ENCODE measurements at regions not wholly inside any gene's neighbourhood (a gene's known extent, or its start where the extent isn't known, plus 50 kb on each side); places are given as distances from the start of the nearest gene placed in this dataset.
"Not testable (repeated sequence)": the region's sequence is repeated elsewhere in the genome, so short reads cannot be mapped to it uniquely, and the experiment has no call there.

DNA sequence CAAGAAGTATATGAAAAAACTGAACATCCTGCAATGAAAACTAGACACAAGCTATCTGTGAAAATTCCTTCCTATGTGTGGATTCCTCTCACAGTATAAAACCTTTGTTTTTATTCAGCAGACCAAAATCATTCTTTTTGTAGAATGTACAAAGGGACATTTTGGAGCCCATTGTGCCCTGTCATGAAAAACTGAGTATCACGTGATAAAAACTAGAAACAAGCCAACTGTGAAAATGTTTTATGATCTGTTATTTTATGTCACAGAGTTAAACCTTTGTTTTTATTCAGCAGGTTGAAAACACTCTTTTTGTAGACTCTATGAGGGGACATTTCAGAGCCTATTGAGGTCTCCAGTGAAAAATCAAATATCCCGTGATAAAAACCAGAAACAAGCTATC is 1667.9 kb upstream of the DEFB115 start:
- not testable (repeated sequence) for H3K4me1 Mint-ChIP-seq (ENCODE audit: low read depth, unreplicated experiment); DNase-seq; H3K27ac Mint-ChIP-seq (ENCODE audit: unreplicated experiment); H3K9me3 Mint-ChIP-seq (ENCODE audit: unreplicated experiment); H3K27me3 Mint-ChIP-seq (ENCODE audit: unreplicated experiment); H3K36me3 Mint-ChIP-seq (ENCODE audit: unreplicated experiment); H3K4me3 Mint-ChIP-seq (ENCODE audit: unreplicated experiment)

DNA sequence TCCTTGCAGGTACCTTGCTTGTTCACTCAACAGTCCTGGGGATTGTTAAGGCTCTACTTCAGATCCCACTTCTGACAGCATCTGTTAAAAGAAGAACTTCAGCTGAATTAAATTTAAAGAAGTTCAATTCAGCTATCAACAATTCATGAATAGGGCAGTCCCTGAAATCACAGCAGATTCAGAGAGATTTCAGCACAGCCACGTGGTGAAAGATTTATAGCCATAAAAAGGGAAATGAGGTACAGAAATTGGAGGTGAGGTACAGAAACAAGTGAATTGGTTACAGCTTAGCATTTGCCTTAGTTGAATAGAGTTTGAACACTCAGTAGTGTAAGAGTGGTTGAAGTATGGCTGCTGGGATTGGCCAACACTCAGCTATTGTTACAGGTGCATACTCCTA is 1653.3 kb upstream of the DEFB115 start:
- not testable (repeated sequence) for DNase-seq; H3K4me1 Mint-ChIP-seq (ENCODE audit: low read depth, unreplicated experiment); H3K9me3 Mint-ChIP-seq (ENCODE audit: unreplicated experiment); H3K4me3 Mint-ChIP-seq (ENCODE audit: unreplicated experiment); H3K27me3 Mint-ChIP-seq (ENCODE audit: unreplicated experiment); H3K27ac Mint-ChIP-seq (ENCODE audit: unreplicated experiment); H3K36me3 Mint-ChIP-seq (ENCODE audit: unreplicated experiment)

DNA sequence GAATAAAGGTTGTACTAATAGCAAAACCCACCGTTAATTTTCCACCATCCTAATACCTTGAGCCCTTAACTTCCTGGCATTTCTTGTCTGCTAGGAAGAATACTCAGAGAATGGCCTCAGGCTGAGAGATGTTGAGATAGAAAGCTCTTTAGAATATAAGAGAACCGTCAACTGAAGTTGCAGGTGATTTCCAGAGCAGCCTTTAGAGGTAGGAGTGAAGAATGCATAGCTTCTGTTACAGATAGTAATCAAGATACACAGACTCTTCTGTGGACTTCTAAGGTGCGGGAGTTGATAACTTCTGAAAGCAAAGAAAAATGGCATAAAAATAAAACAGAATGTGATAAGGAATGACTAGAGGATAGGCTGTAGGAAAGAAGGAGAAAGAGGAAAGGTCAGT is 1651.3 kb upstream of the DEFB115 start:
- not testable (repeated sequence) for H3K4me1 Mint-ChIP-seq (ENCODE audit: low read depth, unreplicated experiment); DNase-seq; H3K27ac Mint-ChIP-seq (ENCODE audit: unreplicated experiment); H3K27me3 Mint-ChIP-seq (ENCODE audit: unreplicated experiment); H3K4me3 Mint-ChIP-seq (ENCODE audit: unreplicated experiment); H3K36me3 Mint-ChIP-seq (ENCODE audit: unreplicated experiment); H3K9me3 Mint-ChIP-seq (ENCODE audit: unreplicated experiment)

- not testable (repeated sequence) for H3K27me3 Mint-ChIP-seq (ENCODE audit: unreplicated experiment); DNase-seq; H3K4me3 Mint-ChIP-seq (ENCODE audit: unreplicated experiment); H3K4me1 Mint-ChIP-seq (ENCODE audit: low read depth, unreplicated experiment); H3K27ac Mint-ChIP-seq (ENCODE audit: unreplicated experiment); H3K36me3 Mint-ChIP-seq (ENCODE audit: unreplicated experiment)
- peaks cover 10% of the 10 kb centered on the region for H3K9me3 Mint-ChIP-seq (ENCODE audit: unreplicated experiment)
These were observed 1628.1 kb upstream of the DEFB115 start for GRCh38 chr20:29629395-29629794.

Data from glutamatergic neuron (in vitro differentiated cells).